ENCODE measurements at regions not wholly inside any gene's neighbourhood (a gene's known extent, or its start where the extent isn't known, plus 50 kb on each side); places are given as distances from the start of the nearest gene placed in this dataset.
A peak's percentile ranks its signal among the peaks of the same experiment; 100 is the strongest.

DNA sequence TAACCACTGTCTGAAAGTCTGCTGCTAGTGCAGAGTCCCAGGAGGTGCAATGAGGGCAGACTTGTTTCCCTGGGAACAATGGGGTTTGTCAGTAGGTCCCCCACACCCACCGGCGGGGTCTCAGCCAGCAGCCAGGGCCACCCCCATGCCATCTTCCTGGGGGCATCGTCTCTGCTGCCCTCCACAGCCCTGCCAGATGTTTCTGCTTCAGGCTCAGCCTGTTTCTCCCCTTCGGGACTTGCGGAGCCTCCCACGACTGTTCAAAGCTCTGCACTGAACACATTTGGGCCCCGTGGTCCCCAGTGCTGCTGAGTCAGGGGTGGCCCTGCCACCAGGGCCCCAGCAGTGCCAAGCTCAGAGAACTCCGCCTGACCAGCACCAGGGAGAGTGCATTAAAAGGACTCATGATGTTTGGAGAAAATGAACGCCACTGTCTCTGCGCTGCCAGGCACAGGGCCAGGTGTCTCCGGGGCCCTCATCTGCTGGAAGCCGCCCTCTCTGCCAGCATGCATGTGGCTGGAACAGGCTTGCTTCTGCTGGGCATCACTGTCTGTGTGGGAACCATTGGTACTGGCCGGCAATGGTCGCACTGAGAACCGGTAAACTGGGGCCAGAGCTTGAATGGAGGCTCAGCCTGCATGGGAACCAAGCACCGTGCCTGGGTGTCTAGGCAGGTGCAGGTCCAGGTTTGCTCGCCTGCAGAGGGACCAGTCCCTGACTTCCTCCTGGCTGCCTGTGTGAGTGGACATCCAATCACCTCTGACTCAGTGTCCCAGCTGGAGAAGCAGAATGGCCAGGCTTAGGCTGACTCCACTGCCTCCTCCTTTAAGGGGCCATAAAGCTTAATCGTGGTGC, 345.1 kb downstream of the GLRX3 start:
- DNase-seq (ENCODE audit: low read depth in 4 of 4, low spot score in 2 of 4) = no peak

DNA sequence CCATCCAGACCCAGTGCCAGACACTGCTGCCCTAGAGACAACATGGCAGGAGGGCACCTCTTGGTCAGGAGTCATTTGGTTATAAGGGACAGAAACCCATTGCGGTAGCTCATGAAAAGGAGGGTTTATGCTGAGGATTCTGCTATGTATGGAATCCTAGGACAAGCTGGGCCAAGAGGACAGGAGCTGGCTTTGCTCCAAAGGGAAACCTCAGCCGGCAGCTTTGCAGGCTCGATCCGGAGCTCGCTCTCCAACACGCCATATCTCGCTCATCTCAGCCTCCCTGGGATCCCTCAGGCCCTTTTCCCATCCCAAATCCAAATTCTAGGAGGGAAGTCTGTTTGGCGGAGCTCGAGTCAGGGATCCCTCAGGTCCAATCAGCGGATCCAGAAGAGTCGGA, 345.7 kb downstream of the GLRX3 start:
- DNase-seq (ENCODE audit: low read depth in 4 of 4, low spot score in 2 of 4) = no peak

DNA sequence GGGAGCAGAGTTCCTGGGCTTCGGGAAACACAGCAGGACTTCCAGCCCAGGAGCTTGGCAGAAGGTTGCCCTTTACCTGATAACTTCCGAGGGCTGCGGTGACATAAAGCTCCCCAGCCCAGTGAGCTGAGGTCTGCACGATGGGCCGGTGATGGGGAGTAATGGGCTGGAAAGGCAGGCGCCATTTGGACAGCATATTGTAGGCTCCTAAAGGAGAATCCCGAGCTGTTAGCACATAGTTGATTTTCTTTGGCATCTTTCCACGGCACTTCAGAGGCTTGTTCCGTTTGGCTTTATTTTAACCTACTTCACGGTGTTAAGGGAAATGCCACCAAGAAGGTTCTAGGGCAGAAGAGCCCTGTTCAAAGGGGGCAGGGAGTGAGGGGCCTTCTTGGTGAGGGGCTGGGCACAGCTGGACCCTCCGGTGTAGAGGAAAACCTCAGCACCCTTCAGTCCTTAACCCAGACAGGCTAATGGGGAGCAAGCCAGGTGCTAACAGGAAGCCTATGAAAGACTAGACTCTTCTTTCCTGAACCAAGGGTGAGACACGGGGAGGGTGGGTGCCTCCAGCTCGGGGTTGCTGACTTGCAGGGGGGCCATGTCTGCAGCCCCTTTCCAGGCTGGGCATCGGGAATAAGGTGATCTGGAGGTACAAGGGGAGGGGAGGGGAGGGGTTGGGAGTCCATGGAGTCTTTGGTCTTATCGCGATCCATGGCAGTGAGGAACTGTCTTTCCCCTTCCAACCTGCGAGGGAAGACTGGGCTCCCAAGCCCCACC, 347.7 kb downstream of the GLRX3 start:
- DNase-seq (ENCODE audit: low read depth in 4 of 4, low spot score in 2 of 4) = no peak

DNA sequence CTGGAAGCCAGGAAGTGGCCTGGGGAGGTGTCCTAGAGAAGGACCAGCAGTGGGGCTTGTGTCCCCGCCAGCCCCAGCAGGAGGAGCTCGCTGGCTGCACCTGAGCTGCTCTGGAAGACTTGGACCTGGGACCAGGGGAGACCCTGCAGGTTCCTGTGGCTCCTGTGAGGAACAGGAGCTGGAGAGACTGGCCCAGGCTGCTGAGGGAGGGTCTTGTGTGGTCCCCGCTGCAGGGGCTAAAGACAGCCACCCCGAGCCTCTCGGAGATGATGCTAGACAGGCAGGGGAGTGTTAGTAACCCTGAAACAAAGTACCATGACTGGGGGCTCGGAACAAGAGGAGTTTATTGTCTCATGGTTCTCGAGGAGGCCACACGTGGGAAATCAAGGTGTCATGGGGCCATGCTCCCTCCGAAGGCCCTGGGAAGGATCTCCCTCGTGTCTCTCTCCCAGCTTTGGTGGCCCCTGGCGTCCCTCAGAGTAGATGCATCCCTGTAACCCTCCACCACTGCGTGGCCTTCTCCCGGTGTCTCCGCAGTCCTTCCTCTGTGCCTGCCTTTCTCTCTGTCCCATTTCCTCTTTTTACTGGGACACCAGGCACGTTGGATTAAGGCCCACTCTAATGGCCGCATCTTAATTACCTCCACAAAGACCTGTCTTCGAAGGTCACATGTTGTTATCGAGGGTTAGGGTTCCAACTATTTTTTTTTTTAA, 348.4 kb downstream of the GLRX3 start:
- no peak for DNase-seq (ENCODE audit: low read depth in 4 of 4, low spot score in 2 of 4)

DNA sequence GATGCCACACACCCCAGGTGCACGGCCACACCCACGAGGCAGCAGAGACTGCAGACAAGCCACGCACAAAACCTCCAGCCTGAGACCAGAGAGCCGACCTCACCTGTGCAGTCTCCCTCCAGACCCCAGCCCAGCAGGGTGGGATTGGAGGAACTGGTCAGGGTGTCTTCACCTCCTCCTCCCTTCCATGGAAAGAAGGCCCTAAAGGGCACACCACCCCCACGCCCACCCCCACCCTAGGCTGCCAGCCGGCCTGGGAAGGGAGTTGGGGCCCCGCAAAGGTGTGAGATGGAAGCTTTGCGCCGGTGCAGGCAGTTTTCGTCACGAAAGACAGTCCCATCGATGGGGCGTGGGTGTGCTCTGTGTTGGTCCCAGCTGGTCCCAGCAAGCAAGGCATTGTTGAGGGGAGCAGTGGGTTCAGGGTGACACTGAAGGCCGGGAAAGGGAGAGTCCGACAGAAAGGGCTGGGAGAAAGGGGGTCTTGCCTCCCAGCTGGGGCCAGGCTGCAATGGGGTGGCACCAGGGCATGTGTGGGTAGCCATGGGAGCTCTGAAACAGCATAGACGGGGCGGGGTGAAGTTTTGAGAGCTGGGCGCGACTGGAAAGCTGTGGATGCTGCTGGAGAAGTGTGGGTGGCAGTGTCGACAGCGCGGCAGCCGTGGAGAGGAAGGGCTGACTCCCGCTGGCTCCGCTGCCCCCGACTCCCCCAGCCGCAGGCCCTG, 349.2 kb downstream of the GLRX3 start:
- no peak for DNase-seq (ENCODE audit: low read depth in 4 of 4, low spot score in 2 of 4)

DNA sequence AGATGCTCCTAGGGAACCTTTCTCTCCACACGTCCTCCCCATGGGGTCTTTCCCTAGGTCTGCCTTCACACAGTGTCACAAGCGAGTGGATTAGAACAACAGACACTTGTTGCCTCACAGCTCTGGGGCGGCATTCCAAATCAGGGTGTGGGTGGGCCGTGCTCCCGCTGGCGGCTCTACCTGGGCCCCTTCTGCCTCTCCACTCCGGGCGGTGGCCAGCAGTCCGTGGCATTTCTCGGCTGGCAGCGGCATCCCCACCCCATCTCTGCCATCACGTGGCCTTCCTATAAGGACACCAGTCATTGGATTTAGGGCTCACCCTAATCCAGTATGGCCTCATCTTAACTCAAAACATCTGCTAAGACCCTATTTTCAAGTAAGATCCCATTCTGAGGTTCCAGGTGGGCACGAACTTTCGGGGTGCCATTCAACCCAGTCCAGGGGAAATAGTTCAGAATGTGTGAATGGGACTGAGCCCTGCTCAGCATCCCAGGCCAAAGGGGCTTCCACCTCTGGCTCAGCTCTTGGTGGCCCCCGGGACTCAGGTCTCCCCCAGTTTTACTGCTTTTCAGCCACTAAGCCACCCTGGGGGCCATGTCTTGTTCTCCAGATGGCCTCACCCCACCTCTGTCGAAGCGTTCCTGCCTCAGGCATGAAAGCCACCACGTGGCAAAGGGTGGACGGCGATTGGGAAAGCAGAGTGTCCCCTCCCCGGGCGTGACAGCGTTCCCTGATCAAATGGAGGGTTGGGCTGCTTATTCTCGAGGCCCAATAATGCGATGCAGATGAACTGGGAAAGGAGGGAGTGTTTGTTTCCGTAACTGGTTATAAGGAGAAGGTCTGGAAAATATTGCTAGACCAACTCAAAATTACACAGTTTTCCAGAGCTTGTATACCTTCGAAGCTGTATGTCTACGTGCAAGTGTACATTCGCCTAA, 350.0 kb downstream of the GLRX3 start:
- DNase-seq (ENCODE audit: low read depth in 4 of 4, low spot score in 2 of 4) = peak in 1 of 4 donors; percentile 25

DNA sequence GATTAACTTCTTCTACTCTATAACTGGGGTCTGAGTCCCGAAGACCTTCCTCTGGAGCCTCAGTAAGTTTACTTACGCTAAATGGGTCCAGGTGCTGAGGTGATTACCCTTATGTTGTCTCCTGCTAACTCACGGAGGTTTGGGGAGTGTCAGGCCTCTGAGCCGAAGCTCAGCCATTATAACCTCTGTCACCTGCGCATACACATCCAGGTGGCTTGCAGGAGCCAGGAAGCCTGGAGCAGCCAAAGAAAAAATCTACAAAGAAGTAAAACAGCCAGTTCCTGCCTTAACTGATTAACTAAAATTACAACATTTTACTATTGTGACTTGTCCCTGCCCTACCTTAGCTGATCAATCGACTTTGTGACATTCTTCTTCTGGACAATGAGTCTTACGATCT, 350.7 kb downstream of the GLRX3 start:
- no peak for DNase-seq (ENCODE audit: low read depth in 4 of 4, low spot score in 2 of 4)

DNA sequence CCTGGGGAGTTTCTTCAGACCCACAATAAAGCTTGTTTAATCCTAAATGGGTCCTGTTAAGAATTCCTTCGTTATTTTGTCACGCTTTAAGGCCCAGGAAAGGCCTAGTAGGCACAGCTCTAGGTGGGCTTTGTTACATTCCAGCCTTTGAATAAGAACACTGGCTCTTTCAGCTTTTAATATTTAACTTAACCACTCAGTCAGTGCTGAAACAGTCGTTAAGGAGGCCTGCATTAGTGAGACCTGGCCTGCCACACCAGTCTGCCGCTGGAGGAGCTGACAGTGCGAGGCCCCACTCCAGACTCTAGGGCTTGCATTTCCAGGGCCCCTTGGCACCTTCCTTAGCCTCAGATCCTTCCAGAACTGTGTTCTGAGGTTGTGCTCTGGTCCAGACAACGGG, 351.4 kb downstream of the GLRX3 start:
- DNase-seq (ENCODE audit: low read depth in 4 of 4, low spot score in 2 of 4) = no peak

DNA sequence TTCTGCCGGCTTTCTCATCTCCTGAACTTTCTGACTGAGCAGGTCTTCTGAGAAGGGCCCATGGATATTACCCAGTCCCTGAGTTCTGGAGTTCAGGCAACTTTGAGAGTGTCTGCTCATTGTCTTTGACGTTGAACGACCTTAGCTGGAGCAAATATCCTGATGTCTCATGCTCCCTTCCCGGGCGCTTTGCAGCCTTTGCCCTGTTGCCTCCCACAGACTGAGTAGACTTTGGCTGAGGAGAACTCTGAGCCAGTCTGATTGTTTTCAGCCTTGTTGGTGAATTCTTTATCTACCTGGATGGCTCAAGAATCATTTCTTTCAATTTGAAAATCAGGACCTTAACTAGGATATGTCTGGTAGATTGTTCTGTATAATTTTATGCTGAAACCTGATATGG, 353.7 kb downstream of the GLRX3 start:
- no peak for DNase-seq (ENCODE audit: low read depth in 4 of 4, low spot score in 2 of 4)

DNA sequence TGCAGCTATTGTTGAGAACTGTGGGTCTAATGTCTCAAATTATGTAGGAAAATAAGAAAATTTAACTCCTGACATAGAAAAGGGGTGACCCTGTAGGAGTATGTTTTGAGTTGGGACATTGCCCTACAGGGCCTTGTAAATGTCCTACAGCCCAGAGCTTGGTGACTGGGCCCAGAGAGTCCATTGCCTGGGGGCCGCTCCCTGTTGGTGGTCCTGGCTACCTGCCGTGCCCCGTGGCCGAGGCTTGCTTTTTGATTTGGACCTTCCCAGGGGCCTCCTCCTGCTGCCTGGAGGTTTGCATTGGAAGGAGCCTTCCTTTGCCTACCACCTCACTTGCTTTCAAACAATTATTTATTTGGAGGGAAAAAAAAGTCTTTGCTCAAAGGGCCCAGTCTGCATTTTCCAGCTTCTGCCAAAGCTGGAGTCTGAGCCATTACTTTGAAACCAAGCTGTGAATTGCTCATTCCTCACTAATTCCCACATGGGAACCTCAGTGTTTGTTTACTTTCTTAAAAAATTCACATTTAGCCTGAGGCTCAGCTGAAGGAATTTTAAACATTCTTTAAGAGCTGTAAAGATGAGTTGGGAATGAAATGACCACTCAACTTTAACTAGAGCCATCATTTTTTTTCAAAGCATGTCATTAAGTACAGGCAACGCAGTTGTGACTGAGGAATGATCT, 355.0 kb downstream of the GLRX3 start:
- no peak for DNase-seq (ENCODE audit: low read depth in 4 of 4, low spot score in 2 of 4)

DNA sequence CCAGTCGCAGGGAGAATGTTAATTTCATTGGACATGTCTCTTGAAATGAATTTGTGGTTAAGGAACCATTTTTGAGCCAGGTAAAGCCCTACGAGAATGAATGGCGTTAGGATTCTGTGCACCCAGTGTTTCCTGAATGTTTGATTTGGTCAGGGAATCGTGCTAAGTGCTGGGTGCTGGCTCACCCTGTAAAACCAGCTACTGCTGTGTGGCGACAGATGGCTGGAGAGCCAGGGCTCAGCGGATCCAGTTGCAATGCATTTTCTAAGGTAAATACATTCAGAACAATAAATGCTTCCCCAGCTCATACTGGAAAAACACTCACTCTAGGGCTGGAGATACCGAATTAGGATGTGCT, 355.5 kb downstream of the GLRX3 start:
- DNase-seq (ENCODE audit: low read depth in 4 of 4, low spot score in 2 of 4) = no peak

DNA sequence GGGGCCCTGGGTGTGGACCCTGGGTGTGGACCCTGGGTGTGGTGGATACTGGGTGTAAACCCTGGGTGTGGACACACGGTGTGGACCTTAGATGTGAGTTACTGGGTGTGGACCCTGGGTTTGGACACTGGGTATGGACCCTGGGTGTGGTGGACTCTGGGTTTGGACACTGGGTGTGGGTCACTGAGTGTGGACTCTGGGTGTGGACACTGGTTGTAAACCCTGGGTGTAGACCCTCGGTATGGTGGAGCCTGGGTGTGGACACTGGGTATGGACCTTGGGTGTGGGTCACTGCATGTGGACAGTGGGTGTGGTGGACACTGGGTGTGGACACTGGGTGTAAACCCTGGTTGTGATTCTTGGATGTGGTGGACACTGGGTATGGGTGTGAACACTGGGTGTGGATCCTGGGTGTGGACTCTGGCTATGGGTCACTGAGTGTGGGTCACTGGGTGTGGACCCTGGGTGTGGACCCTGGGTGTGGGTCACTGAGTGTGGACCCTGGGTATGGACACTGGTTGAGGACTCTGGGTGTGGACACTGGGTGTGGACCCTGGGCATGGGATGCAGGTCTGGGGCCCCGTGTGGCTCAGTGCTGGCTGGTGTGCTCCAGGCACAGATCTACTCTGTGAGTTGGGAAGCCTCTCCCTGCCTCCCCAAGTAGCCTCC, 356.2 kb downstream of the GLRX3 start:
- DNase-seq (ENCODE audit: low read depth in 4 of 4, low spot score in 2 of 4) = no peak

DNA sequence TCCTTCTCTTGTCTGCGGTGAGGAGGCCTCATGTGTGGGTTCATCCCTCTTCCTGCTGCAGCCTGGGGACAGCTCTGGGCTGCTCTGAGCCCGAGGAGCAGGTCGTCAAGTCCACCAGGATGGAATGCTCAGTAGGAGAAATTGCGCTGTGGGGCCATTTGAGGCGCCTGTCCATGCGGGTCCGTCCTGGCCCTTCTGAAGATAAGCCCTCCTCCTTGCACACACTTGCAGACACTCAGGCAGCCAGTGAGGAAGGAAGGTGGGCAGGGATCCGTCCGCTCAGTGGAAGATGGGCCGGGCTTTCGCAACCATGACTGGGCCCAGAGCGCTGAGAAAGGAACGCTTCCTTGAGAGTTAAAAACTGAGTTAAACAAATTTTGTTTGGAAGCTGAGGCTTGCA, 356.8 kb downstream of the GLRX3 start:
- no peak for DNase-seq (ENCODE audit: low read depth in 4 of 4, low spot score in 2 of 4)

DNA sequence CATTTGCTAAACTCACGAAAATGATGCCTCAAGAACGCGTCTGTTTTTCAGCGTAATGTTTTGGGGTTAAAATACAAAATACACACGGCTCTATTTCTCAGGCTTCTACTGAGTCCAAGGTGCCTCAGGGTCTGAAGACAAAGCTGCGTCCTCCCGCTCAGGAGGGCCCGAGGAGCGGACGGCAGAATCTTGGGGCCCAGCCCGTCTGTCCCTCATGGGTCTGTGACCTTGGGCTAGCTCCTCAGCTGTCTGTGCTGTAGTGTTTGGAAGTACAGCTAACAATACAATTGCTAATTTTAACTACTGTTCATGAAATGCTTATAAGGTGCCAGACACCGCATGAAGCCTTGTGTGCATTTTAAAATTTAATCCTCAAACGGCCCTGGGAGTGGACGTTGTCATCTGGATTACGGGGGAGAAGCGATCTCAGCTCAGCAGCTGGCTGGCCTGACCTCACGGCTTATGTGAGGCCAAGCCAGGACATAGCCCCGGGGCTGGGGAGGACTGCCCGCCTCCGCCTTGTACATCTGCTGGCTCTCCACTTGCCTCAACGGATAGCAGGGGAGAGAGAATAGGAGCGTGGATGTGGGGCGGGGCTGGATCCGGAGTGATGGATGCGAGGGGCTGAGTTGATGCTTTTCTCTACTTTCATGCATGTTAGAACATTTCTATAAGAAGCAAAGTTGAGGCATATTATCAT, 357.4 kb downstream of the GLRX3 start:
- no peak for DNase-seq (ENCODE audit: low read depth in 4 of 4, low spot score in 2 of 4)

DNA sequence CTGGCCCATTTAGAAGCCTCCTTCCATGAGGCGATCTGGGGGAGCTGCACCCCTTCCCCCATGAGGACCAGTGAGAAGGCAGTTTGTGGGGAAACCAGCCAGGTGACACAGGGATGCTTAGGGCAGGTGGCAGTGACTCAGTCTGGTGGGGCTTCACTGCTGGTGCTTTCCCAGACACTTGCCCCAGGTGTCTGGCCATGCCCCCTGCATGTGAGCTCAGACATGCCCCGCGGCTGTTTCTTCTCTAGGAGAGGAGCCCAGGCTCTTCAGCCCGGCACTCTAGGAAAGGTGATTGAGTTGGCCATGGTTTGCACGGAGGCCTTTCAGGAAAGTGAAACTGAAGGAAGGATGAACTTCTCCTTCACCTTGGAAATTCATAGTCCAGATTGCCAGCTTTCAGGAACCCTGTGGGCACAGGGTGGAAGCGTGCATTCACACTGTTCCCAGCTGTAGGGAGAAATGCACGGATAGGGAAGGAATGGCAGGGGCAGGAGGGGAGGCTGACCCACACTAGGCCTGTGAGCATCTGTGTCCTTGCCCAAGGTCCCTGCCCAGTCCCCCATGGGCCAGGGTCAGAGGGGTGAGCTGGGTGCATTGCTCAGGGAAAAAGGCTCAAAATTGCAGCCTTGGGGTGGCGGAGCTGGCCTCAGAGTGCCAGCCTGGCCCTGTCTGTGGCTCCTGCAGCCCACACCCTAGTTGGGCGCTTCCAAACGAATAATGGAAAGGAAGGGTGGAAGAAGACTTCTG, 359.1 kb downstream of the GLRX3 start:
- DNase-seq (ENCODE audit: low read depth in 4 of 4, low spot score in 2 of 4) = no peak

DNA sequence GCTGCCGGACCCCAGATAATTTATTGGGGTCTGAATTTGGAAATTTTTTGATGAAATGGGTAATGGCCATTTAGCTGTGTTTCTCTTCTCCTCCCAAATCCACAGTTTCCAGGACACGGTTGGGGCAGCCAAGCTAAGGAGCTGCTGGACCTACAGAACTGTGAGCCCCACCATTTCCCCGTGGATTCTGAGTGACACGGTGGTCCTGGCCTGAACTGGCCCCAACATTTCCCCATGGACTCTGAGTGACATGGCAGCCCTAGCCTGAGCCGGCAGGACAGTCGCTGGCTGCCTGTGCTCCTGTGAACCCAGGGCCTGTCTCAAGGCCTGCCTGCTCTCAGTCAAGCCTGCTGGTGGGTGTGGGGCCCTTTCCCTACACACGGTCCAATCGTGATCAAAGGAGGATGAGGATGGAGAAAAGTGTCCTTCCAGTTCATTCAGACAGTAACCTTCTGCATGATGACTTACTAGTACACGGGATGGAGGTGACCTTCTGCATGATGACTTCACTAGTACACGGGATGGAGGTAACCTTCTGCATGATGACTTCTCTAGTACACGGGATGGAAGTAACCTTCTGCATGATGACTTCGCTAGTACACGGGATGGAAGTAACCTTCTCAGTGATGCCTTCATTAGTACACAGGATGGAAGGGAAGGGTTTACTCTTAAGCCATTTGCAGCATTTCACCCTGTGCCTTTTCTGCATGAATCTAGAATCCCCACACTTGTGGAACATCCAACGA, 359.9 kb downstream of the GLRX3 start:
- DNase-seq (ENCODE audit: low read depth in 4 of 4, low spot score in 2 of 4) = no peak

Data from left renal cortex interstitium (tissue), 4 donors.